SU-DHL-6 (cell line): ENCODE measurements at regions not wholly inside any gene's neighbourhood (a gene's known extent, or its start where the extent isn't known, plus 50 kb on each side); places are given as distances from the start of the nearest gene placed in this dataset.

Experiments used
- EZH2phosphoT487 ChIP-seq: fragments of 200-600 bp; sonication (generic), shearing (Covaris generic); conservative IDR thresholded peaks from 2 replicates; pipeline ENCODE4 v1.6.1; 2018; ENCODE audit warnings: mild to moderate bottlenecking, antibody characterized with exemption, low read length, moderate library complexity, mixed read lengths
- TF ChIP-seq, protein P1 (sequence below): fragments of 200-600 bp; sonication (generic); IDR thresholded peaks from one replicate; pipeline ENCODE4 v1.5.1; 2017; ENCODE audit warnings: antibody characterized with exemption, mild to moderate bottlenecking, low read length, moderate library complexity; ENCODE audit not compliant: insufficient read depth, poor library complexity, severe bottlenecking

DNA sequence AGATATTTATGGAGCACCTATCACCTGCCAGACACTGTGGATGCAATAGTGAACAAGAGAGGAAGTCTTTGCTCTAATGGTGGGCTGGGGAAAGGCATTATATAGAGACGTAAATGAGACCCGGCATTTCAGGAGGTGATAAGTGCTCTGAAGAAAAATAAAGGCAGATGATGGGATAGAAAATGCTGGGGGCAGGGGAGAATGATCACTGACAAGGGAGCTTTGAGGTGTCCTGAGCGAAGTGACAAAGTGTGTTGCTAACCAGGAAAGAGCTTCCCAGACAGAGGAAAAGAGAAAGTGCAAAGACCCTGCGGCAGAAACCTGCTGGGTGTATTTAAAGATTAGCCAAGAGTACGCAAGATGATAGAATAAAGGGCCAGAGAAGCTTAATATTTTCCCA is 1096.1 kb downstream of the BCL11B start:
- TF ChIP-seq, protein P1, sequence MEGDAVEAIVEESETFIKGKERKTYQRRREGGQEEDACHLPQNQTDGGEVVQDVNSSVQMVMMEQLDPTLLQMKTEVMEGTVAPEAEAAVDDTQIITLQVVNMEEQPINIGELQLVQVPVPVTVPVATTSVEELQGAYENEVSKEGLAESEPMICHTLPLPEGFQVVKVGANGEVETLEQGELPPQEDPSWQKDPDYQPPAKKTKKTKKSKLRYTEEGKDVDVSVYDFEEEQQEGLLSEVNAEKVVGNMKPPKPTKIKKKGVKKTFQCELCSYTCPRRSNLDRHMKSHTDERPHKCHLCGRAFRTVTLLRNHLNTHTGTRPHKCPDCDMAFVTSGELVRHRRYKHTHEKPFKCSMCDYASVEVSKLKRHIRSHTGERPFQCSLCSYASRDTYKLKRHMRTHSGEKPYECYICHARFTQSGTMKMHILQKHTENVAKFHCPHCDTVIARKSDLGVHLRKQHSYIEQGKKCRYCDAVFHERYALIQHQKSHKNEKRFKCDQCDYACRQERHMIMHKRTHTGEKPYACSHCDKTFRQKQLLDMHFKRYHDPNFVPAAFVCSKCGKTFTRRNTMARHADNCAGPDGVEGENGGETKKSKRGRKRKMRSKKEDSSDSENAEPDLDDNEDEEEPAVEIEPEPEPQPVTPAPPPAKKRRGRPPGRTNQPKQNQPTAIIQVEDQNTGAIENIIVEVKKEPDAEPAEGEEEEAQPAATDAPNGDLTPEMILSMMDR, result no peak
- no peak for TF ChIP-seq EZH2phosphoT487
